ENCODE measurements at regions not wholly inside any gene's neighbourhood (a gene's known extent, or its start where the extent isn't known, plus 50 kb on each side); places are given as distances from the start of the nearest gene placed in this dataset.

- TF ChIP-seq POLR2A (IDR thresholded peaks at IDR 0.05): no peak
- no peak for TF ChIP-seq CTCF (IDR thresholded peaks at IDR 0.05)
- no peak overlapping the region for H3K4me3 ChIP-seq (ENCODE audit: low read depth, poor library complexity, severe bottlenecking)
- DNase-seq (ENCODE audit: low spot score in 2 of 2): no peak
- intact Hi-C loops (cut with DNase I; ENCODE audit: low total_unique reads): no loop called here
- WGBS, 2 donors: 75 to 78% methylated on average over 3 of the region's 3 CpGs
Measured at GRCh38 chr6:148104131-148104530, 238.5 kb upstream of the SASH1 start.

GRCh38 chr6:148105695-148106094 is 236.9 kb upstream of the SASH1 start:
- no peak overlapping the region for H3K4me3 ChIP-seq (ENCODE audit: low read depth, poor library complexity, severe bottlenecking)
- TF ChIP-seq CTCF (IDR thresholded peaks at IDR 0.05) (no peak), POLR2A (IDR thresholded peaks at IDR 0.05) (no peak)
- WGBS, 2 donors: 88 to 89% methylated on average over 1 of the region's 1 CpG
- intact Hi-C loops (cut with DNase I; ENCODE audit: low total_unique reads): no loop called here
- DNase-seq (ENCODE audit: low spot score in 2 of 2): no peak

- 82% methylated on average over 3 of the region's 3 CpGs for WGBS, 2 donors
- DNase-seq (ENCODE audit: low spot score in 2 of 2): no peak
- intact Hi-C loops (cut with DNase I; ENCODE audit: low total_unique reads): no loop called here
- TF ChIP-seq CTCF (IDR thresholded peaks at IDR 0.05): no peak
- TF ChIP-seq POLR2A (IDR thresholded peaks at IDR 0.05): no peak
- no peak overlapping the region for H3K4me3 ChIP-seq (ENCODE audit: low read depth, poor library complexity, severe bottlenecking)
Measured at GRCh38 chr6:148107911-148108310, 234.7 kb upstream of the SASH1 start.

- intact Hi-C loops (cut with DNase I; ENCODE audit: low total_unique reads): no loop called here
- DNase-seq (ENCODE audit: low spot score in 2 of 2): no peak
- TF ChIP-seq POLR2A (IDR thresholded peaks at IDR 0.05) (no peak), CTCF (IDR thresholded peaks at IDR 0.05) (no peak)
- H3K4me3 ChIP-seq (ENCODE audit: low read depth, poor library complexity, severe bottlenecking): no peak overlapping the region
- WGBS, 2 donors: 78 to 89% methylated on average over 3 of the region's 3 CpGs
Measured at GRCh38 chr6:148109732-148110131, 232.9 kb upstream of the SASH1 start.

- no peak for DNase-seq (ENCODE audit: low spot score in 2 of 2)
- 94 to 97% methylated on average over 3 of the region's 3 CpGs for WGBS, 2 donors
Measured at GRCh38 chr6:148110925-148111324, 231.7 kb upstream of the SASH1 start.

More at GRCh38 chr6:148110925-148111324, 231.7 kb upstream of the SASH1 start:
- H3K4me3 ChIP-seq (ENCODE audit: low read depth, poor library complexity, severe bottlenecking): no peak overlapping the region
- intact Hi-C loops (cut with DNase I; ENCODE audit: low total_unique reads): no loop called here
- TF ChIP-seq CTCF (IDR thresholded peaks at IDR 0.05) (no peak), POLR2A (IDR thresholded peaks at IDR 0.05) (no peak)
